ENCODE measurements at regions not wholly inside any gene's neighbourhood (a gene's known extent, or its start where the extent isn't known, plus 50 kb on each side); places are given as distances from the start of the nearest gene placed in this dataset.

- DNase-seq (ENCODE audit: low read depth) = no peak
- H3K4me3 ChIP-seq (ENCODE audit: control insufficient read depth, low read depth, low read length) = no peak overlapping the region
- TF ChIP-seq CTCF (IDR thresholded peaks at IDR 0.05; ENCODE audit: control insufficient read depth, insufficient read depth, low read depth, low read length, missing control alignments) = no peak
Measured at GRCh38 chr2:146608490-146608889, 1236.3 kb upstream of the ACVR2A start.

DNA sequence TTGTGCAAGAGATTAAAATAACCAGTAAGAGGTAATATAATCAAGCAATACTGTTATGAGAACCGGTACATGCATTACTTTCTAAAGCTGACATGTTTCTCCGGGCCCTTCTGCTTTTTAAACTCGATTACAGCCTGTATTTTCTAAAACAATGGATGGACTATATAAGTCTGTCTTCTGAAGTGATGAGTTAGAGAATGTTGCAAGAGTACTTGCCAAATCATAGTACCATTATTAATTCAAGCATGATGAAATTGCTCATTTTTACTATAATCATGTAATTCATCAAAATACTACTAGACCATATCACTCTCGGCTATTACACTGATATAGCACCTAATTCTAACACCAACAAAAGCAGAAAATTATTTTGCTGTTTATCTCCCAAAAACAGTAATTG is 1240.3 kb upstream of the ACVR2A start:
- no peak overlapping the region for H3K4me3 ChIP-seq (ENCODE audit: control insufficient read depth, low read depth, low read length)
- TF ChIP-seq CTCF (IDR thresholded peaks at IDR 0.05; ENCODE audit: control insufficient read depth, insufficient read depth, low read depth, low read length, missing control alignments) = no peak
- no peak for DNase-seq (ENCODE audit: low read depth)

GRCh38 chr2:146602856-146603255 is 1242.0 kb upstream of the ACVR2A start:
- DNase-seq (ENCODE audit: low read depth) = no peak

DNA sequence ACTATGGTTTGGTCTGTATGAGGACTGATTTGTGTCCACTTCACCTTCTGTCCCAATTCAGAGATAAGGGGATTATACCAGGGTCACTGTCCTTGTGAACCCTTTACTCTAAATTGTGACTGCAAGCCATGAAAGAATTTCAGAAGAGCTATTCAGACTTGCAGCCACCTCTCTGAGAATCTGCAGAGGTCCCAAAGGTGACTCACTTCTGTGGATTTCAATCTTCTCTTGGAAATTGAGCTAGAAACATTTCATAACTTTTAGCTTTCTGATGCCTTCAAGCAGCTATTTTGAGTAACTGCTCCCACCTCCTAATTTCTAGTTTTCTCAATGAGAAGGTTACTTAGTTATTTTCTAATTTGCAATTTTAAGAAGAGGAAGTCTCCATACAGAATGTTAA is 1242.4 kb upstream of the ACVR2A start:
- TF ChIP-seq CTCF (IDR thresholded peaks at IDR 0.05; ENCODE audit: control insufficient read depth, insufficient read depth, low read depth, low read length, missing control alignments) = no peak
- DNase-seq (ENCODE audit: low read depth) = no peak

More at GRCh38 chr2:146602856-146603255, 1242.0 kb upstream of the ACVR2A start:
- H3K4me3 ChIP-seq (ENCODE audit: control insufficient read depth, low read depth, low read length) = no peak overlapping the region
- TF ChIP-seq CTCF (IDR thresholded peaks at IDR 0.05; ENCODE audit: control insufficient read depth, insufficient read depth, low read depth, low read length, missing control alignments) = no peak

DNA sequence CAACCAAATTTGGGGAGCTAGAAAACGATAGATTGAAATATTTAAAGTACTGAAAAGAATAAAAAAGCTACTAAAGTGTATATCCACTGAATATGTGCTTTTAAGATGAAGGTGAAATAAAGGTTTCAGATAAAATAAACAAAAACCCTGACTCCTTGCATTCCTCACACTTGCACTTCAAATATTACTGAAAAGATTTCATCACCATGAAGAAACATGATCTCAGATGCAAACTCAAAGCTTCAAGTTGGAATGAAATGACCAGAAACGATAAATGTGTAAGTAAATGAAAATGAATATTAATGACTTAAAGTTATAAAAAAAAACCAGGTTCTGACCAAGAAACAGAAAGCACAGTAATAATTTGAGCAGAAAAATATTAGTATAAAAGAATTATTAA is 1246.0 kb upstream of the ACVR2A start:
- no peak for DNase-seq (ENCODE audit: low read depth)
- no peak for TF ChIP-seq CTCF (IDR thresholded peaks at IDR 0.05; ENCODE audit: control insufficient read depth, insufficient read depth, low read depth, low read length, missing control alignments)
- no peak overlapping the region for H3K4me3 ChIP-seq (ENCODE audit: control insufficient read depth, low read depth, low read length)

More for the DNA sequence above, 1242.4 kb upstream of the ACVR2A start:
- H3K4me3 ChIP-seq (ENCODE audit: control insufficient read depth, low read depth, low read length) = no peak overlapping the region

DNA sequence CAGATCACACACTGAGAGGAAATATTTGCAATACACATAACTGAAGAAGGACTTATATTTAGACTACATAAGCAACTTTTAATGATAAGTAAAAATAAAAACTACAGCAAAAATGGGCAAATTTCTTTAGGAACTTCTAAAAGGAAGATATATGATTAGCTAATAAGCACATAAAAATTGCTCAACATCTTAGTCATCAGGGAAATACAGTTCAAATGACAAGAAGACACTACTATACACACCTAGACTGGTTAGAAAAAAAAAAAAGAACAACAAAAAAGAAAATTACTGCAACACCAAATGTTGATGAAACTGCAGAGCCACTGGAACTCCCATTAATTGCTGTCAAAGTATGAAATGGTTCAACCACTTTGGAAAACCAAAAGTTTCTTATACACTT is 1247.5 kb upstream of the ACVR2A start:
- no peak for DNase-seq (ENCODE audit: low read depth)
- TF ChIP-seq CTCF (IDR thresholded peaks at IDR 0.05; ENCODE audit: control insufficient read depth, insufficient read depth, low read depth, low read length, missing control alignments) = no peak
- H3K4me3 ChIP-seq (ENCODE audit: control insufficient read depth, low read depth, low read length) = no peak overlapping the region

GRCh38 chr2:146591908-146592307 is 1252.9 kb upstream of the ACVR2A start:
- TF ChIP-seq CTCF (IDR thresholded peaks at IDR 0.05; ENCODE audit: control insufficient read depth, insufficient read depth, low read depth, low read length, missing control alignments) = no peak

More at GRCh38 chr2:146591908-146592307, 1252.9 kb upstream of the ACVR2A start:
- no peak overlapping the region for H3K4me3 ChIP-seq (ENCODE audit: control insufficient read depth, low read depth, low read length)
- no peak for DNase-seq (ENCODE audit: low read depth)
